ENCODE measurements at regions not wholly inside any gene's neighbourhood (a gene's known extent, or its start where the extent isn't known, plus 50 kb on each side); places are given as distances from the start of the nearest gene placed in this dataset.
"Not testable (repeated sequence)": the region's sequence is repeated elsewhere in the genome, so short reads cannot be mapped to it uniquely, and the experiment has no call there.

DNA sequence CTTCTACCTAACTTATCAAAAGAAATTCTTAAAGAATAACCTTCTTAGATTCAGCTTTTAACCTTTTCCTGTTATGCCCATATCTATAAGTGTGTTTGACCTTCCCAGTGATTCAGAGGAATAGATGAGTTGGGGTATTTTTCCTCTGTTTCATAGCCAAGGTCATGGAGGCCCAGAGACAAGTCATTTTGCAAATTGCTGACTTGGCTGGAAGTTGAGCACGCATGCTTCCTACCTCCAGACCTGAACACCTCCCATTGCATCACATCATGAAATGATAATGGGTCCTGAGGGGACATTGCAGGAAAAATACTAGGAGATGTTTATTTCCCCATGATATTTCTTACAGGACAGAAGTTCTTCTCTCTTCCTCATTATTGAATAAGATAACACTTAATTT, 158.6 kb upstream of the LMCD1 start:
- no peak for DNase-seq (ENCODE audit: low spot score)
- Histone ChIP-seq H3K27ac (no peak overlapping the region), H3K4me3 (no peak overlapping the region)
- TF ChIP-seq, protein P1, sequence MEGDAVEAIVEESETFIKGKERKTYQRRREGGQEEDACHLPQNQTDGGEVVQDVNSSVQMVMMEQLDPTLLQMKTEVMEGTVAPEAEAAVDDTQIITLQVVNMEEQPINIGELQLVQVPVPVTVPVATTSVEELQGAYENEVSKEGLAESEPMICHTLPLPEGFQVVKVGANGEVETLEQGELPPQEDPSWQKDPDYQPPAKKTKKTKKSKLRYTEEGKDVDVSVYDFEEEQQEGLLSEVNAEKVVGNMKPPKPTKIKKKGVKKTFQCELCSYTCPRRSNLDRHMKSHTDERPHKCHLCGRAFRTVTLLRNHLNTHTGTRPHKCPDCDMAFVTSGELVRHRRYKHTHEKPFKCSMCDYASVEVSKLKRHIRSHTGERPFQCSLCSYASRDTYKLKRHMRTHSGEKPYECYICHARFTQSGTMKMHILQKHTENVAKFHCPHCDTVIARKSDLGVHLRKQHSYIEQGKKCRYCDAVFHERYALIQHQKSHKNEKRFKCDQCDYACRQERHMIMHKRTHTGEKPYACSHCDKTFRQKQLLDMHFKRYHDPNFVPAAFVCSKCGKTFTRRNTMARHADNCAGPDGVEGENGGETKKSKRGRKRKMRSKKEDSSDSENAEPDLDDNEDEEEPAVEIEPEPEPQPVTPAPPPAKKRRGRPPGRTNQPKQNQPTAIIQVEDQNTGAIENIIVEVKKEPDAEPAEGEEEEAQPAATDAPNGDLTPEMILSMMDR (IDR thresholded peaks at IDR 0.05), result no peak

DNA sequence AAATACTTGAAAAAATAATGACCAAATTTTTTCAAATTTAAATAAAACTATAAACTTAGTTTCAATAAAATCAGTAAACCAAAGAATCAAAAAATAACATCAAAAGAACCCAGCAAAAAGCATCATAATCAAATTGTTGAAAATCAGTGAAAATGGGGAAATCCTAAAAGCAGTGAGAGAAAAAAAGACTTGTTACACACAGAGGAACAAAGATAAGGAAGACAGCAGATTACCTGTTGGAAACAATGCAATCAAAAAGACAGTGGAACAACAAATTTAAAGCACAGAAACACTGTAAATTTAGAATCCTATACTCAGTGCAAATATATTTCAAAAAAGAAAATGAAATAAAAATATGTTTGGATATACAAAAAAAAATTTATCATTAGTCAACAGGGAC, 156.2 kb upstream of the LMCD1 start:
- Histone ChIP-seq H3K27ac (no peak overlapping the region), H3K4me3 (no peak overlapping the region)
- TF ChIP-seq, protein P1 (IDR thresholded peaks at IDR 0.05), result no peak
- DNase-seq (ENCODE audit: low spot score), result no peak

DNA sequence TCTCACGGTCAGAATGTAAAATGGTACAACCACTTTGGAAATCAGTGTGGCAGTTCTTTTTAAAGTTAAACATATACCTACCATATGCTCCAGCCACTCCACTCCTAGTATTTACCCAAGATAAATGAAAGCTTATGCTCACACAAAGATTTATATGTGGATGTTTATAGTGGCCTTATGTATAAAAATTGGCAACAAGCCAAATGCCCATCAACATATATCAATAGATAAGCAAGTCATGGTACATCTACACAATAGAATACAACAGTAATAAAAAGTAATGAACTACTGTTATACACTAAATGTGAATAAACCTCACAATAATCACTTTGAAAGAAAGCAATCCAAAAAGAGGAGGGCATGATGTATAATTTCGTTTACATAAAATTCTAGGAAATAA, 153.5 kb upstream of the LMCD1 start:
- H3K4me3 ChIP-seq, result no peak overlapping the region
- H3K27ac ChIP-seq, result no peak overlapping the region
- TF ChIP-seq, protein P1 (IDR thresholded peaks at IDR 0.05), result no peak
- no peak for DNase-seq (ENCODE audit: low spot score)

DNA sequence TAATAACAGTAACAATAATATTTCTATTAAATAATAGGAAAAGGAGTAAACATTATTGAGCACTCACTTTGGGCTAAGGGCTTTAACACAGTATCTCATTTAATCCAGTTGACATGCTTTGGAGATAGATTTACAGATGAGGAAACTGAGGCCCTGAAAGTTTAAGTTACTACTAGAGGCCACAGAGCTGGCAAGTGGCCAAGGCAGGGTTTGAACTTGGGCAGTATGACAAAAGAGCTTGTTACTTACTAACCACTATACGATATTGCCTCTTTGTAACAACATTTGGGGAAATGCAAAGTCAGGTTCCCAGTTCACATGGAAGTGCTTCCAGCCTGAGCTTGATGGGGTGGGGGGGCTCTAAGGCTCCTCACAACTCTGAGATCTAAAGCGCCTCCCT, 149.1 kb upstream of the LMCD1 start:
- DNase-seq (ENCODE audit: low spot score), result no peak
- no peak overlapping the region for H3K4me3 ChIP-seq
- TF ChIP-seq, protein P1 (IDR thresholded peaks at IDR 0.05), result no peak
- no peak overlapping the region for H3K27ac ChIP-seq

DNA sequence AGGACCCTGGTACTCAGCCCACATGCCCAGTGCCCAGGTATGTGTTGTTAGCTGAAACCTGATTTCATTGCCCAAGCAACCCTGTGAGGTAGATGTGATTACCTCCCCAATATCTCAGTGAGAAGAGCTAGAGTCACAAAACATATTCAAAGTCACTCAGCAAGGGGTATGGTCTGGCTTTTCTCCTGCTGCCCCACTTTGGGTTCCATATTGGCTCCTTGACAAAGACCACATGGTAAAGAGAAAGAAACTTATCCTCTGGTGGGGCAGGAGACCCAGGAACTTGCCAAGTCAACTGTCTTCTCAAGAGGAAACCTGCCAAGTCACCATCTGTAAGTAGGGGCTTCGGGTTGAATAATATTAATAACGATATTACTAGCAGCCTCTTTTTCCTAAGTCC, 148.3 kb upstream of the LMCD1 start:
- no peak overlapping the region for H3K4me3 ChIP-seq
- TF ChIP-seq, protein P1 (IDR thresholded peaks at IDR 0.05), result no peak
- DNase-seq (ENCODE audit: low spot score), result no peak
- no peak overlapping the region for H3K27ac ChIP-seq

DNA sequence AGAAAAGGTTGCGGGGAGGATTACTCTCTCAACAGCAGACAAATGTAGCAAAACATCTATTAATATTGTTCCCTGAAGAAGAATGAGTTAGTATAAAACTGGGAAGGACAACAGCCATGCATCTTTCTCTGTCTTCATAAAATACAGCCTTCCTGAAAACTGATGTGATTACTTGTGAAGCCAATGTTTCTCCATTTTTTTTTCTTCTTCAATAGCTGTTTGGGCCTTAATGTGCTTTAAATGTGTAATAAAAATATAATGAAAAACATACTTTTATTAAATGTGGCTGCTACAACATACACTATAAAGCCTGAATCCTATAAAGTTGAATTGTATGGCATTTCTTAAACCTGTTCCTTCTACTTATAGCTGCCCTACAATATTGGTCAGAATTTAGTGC, 146.3 kb upstream of the LMCD1 start:
- H3K27ac ChIP-seq, result no peak overlapping the region
- no peak overlapping the region for H3K4me3 ChIP-seq
- DNase-seq (ENCODE audit: low spot score), result no peak
- TF ChIP-seq, protein P1 (IDR thresholded peaks at IDR 0.05), result no peak

DNA sequence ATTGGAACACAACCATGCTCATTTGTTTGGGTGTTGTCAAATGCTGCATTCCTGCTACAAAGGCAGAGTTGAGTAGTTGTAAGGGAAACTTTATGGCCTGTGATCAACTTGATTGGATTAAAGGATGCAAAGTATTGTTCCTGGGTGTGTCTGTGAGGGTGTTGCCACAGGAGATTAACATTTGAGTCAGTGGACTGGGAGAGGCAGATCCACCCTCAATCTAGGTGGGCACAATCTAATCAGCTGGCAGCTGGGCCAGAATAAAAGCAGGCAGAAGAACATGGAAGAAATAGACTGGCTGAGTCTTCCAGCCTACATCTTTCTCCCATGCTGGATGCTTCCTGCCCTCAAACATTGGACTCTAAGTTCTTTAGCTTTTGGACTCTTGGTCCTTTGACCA, 145.6 kb upstream of the LMCD1 start:
- not testable (repeated sequence) for DNase-seq (ENCODE audit: low spot score); H3K27ac ChIP-seq; H3K4me3 ChIP-seq

DNA sequence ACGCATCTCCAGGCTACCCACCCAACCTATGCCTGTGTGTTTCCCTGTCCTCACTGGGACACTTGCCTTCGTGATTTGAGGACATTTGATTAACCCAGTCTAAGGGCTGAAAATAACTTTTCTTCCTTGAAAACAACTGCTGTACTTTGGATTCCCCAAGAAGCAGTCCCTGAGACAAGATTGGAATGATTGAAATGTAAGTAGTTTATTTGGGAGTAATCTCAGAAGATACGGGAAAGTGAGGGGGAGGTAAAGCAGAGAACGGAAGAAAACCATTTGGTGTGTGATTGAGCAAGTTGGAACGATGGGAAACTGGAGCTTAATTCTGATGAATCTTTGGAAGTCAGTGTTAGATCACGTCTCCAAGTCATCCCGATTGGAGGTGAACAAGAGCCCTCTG, 143.8 kb upstream of the LMCD1 start:
- Histone ChIP-seq H3K4me3 (no peak overlapping the region), H3K27ac (no peak overlapping the region)
- DNase-seq (ENCODE audit: low spot score), result no peak
- TF ChIP-seq, protein P1 (IDR thresholded peaks at IDR 0.05), result no peak
